ENCODE measurements at regions not wholly inside any gene's neighbourhood (a gene's known extent, or its start where the extent isn't known, plus 50 kb on each side); places are given as distances from the start of the nearest gene placed in this dataset.

GRCh38 chr9:776086-776485, 65.4 kb upstream of the DMRT1 start:
- H3K4me3 ChIP-seq: no peak overlapping the region
- H3K27me3 ChIP-seq: no peaks in the 10 kb centered on the region
- no peak for DNase-seq
- H3K36me3 ChIP-seq: no peaks in the 10 kb centered on the region
- intact Hi-C loops (cut with DNase I; ENCODE audit: low total_unique reads): no loop called here
- WGBS, 5 donors: 47 to 80% (median 70%) methylated on average over 2 of the region's 2 CpGs
- no peaks in the 10 kb centered on the region for H3K4me1 ChIP-seq
- no peak overlapping the region for H3K27ac ChIP-seq
- TF ChIP-seq EP300 (IDR thresholded peaks at IDR 0.05) (no peak), POLR2A (IDR thresholded peaks at IDR 0.05) (no peak)
- H3K9me3 ChIP-seq: peaks cover 0 to 18% (median 13%) of the 10 kb centered on the region in 4 donors

DNA sequence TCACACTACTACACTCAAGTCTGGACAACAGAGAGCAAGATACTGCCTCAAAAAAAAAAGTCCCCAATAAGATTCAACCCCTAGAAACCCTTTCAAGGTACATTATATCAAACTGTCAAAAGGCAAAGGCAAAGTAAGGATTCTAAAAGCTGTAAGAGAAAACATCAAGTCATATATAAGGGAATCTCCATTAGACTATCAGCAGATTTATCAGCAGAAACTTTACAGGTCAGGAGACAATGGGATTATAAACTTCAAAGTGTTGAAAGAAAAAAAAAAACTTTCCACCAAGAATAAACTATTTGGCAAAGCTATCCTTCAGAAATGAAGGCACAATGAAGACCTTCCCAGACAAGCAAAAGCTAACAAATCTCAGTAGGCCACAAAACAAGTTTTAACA, 63.5 kb upstream of the DMRT1 start:
- intact Hi-C loops (cut with DNase I; ENCODE audit: low total_unique reads): no loop called here
- peaks cover 0 to 18% (median 13%) of the 10 kb centered on the region in 4 donors for H3K9me3 ChIP-seq
- H3K4me3 ChIP-seq: no peak overlapping the region
- TF ChIP-seq POLR2AphosphoS5 (IDR thresholded peaks at IDR 0.05) (no peak), EP300 (IDR thresholded peaks at IDR 0.05) (no peak), CTCF (IDR thresholded peaks at IDR 0.05) (no peak), POLR2A (IDR thresholded peaks at IDR 0.05) (no peak)
- DNase-seq: no peak
- no peaks in the 10 kb centered on the region for H3K27me3 ChIP-seq
- no peaks in the 10 kb centered on the region for H3K36me3 ChIP-seq
- H3K27ac ChIP-seq: no peak overlapping the region
- H3K4me1 ChIP-seq: no peaks in the 10 kb centered on the region

GRCh38 chr9:784202-784601, 57.3 kb upstream of the DMRT1 start:
- no peak overlapping the region for H3K27ac ChIP-seq
- WGBS, 5 donors: 33 to 61% (median 48%) methylated on average over 1 of the region's 1 CpG
- H3K4me1 ChIP-seq: no peaks in the 10 kb centered on the region
- DNase-seq: no peak
- intact Hi-C loops (cut with DNase I; ENCODE audit: low total_unique reads): no loop called here
- TF ChIP-seq POLR2AphosphoS5 (IDR thresholded peaks at IDR 0.05): no peak
- no peaks in the 10 kb centered on the region for H3K9me3 ChIP-seq
- no peak overlapping the region for H3K4me3 ChIP-seq
- no peaks in the 10 kb centered on the region for H3K27me3 ChIP-seq
- no peaks in the 10 kb centered on the region for H3K36me3 ChIP-seq

DNA sequence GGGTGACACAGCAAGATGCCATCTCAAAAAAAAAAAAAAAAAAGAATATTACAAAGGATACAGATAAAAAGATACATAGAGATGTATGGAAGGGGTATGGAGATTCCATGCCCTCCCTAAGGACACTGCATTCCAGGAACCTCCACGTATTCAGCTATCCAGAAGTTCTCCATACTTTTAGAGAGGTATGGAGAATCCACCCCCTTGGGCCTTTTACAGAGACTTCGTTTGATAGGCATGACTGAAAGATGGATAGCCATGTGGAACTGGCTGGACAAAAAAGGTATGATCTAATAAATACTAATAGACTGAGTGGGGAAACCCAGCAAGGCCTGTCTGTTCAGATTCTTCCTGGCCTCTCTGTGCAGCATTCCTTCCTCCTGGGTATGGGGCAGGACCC, 56.6 kb upstream of the DMRT1 start:
- H3K27me3 ChIP-seq: no peaks in the 10 kb centered on the region
- no peaks in the 10 kb centered on the region for H3K9me3 ChIP-seq
- no peak for DNase-seq
- TF ChIP-seq POLR2AphosphoS5 (IDR thresholded peaks at IDR 0.05): no peak
- no peak for TF ChIP-seq POLR2A (IDR thresholded peaks at IDR 0.05)
- no peak for TF ChIP-seq EP300 (IDR thresholded peaks at IDR 0.05)
- TF ChIP-seq CTCF (IDR thresholded peaks at IDR 0.05): no peak
- no peaks in the 10 kb centered on the region for H3K4me1 ChIP-seq
- no peak overlapping the region for H3K27ac ChIP-seq
- intact Hi-C loops (cut with DNase I; ENCODE audit: low total_unique reads): no loop called here
- 67 to 83% (median 78%) methylated on average over 2 of the region's 2 CpGs for WGBS, 5 donors
- no peaks in the 10 kb centered on the region for H3K36me3 ChIP-seq
- H3K4me3 ChIP-seq: no peak overlapping the region

DNA sequence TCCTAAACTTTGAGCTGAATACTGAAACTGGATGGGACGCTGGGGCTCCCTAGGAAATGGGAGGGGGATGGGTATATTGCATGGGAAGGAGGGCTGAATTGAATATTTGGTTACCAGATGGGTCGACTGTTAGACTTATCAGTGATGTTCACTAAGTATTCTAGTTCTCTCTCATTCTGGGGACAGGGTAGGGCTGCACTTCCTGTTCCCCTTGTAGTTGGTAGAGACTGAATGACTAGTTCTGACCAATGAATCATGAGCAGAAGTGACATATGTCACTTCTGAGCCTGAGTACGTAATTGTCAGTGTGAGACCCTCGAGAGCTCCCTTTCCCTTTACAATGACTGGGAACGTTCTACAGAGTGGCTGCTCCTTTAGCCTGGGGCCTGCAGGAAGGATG, 55.5 kb upstream of the DMRT1 start:
- intact Hi-C loops (cut with DNase I; ENCODE audit: low total_unique reads): no loop called here
- no peak for DNase-seq
- Histone ChIP-seq H3K27me3 (no peaks in the 10 kb centered on the region), H3K4me3 (no peak overlapping the region), H3K27ac (no peak overlapping the region), H3K9me3 (no peaks in the 10 kb centered on the region), H3K4me1 (no peaks in the 10 kb centered on the region), H3K36me3 (no peaks in the 10 kb centered on the region)
- WGBS, 5 donors: 53 to 68% (median 65%) methylated on average over 5 of the region's 5 CpGs
- TF ChIP-seq POLR2AphosphoS5 (IDR thresholded peaks at IDR 0.05) (no peak), CTCF (IDR thresholded peaks at IDR 0.05) (no peak), EP300 (IDR thresholded peaks at IDR 0.05) (no peak)

GRCh38 chr9:786405-786804, 55.1 kb upstream of the DMRT1 start:
- WGBS, 5 donors: 47 to 68% (median 55%) methylated on average over 6 of the region's 6 CpGs
- no peaks in the 10 kb centered on the region for H3K9me3 ChIP-seq

More at GRCh38 chr9:786405-786804, 55.1 kb upstream of the DMRT1 start:
- TF ChIP-seq EP300 (IDR thresholded peaks at IDR 0.05) (no peak), CTCF (IDR thresholded peaks at IDR 0.05) (no peak), POLR2AphosphoS5 (IDR thresholded peaks at IDR 0.05) (no peak), POLR2A (IDR thresholded peaks at IDR 0.05) (no peak)
- H3K4me1 ChIP-seq: no peaks in the 10 kb centered on the region
- intact Hi-C loops (cut with DNase I; ENCODE audit: low total_unique reads): no loop called here
- H3K36me3 ChIP-seq: no peaks in the 10 kb centered on the region
- H3K27ac ChIP-seq: no peak overlapping the region
- no peaks in the 10 kb centered on the region for H3K27me3 ChIP-seq
- DNase-seq: no peak
- no peak overlapping the region for H3K4me3 ChIP-seq
